ENCODE measurements at regions not wholly inside any gene's neighbourhood (a gene's known extent, or its start where the extent isn't known, plus 50 kb on each side); places are given as distances from the start of the nearest gene placed in this dataset.
A peak's percentile ranks its signal among the peaks of the same experiment; 100 is the strongest.

DNA sequence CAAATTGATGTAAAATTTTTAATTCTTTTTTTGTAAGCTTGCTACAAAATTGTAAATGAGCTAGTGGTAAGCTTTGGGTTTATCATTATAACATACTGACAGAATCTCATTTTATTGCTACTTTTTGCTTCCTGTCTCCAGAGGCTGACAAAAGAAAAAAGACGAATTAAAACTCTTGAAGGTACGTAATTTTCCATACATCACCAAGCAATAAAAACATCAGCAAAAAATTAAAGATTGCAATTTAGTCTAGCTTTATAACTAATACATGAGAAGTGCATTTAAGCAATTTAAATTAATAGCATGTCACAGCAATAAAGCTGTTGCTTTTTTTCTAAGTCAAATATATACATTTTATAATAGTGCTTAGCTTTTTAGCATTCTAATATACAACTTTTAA, 94.6 kb upstream of the SNTG2 start:
- no peak for DNase-seq (ENCODE audit: low read depth)
- in situ Hi-C loops (cut with HindIII; ENCODE audit: low sequenced_read_pairs): no loop called here
- no peak overlapping the region for H3K4me3 ChIP-seq (ENCODE audit: low read depth, low read length)
- TF ChIP-seq, protein P1, sequence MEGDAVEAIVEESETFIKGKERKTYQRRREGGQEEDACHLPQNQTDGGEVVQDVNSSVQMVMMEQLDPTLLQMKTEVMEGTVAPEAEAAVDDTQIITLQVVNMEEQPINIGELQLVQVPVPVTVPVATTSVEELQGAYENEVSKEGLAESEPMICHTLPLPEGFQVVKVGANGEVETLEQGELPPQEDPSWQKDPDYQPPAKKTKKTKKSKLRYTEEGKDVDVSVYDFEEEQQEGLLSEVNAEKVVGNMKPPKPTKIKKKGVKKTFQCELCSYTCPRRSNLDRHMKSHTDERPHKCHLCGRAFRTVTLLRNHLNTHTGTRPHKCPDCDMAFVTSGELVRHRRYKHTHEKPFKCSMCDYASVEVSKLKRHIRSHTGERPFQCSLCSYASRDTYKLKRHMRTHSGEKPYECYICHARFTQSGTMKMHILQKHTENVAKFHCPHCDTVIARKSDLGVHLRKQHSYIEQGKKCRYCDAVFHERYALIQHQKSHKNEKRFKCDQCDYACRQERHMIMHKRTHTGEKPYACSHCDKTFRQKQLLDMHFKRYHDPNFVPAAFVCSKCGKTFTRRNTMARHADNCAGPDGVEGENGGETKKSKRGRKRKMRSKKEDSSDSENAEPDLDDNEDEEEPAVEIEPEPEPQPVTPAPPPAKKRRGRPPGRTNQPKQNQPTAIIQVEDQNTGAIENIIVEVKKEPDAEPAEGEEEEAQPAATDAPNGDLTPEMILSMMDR (IDR thresholded peaks at IDR 0.05; ENCODE audit: low read depth, low read length, missing control alignments): no peak

DNA sequence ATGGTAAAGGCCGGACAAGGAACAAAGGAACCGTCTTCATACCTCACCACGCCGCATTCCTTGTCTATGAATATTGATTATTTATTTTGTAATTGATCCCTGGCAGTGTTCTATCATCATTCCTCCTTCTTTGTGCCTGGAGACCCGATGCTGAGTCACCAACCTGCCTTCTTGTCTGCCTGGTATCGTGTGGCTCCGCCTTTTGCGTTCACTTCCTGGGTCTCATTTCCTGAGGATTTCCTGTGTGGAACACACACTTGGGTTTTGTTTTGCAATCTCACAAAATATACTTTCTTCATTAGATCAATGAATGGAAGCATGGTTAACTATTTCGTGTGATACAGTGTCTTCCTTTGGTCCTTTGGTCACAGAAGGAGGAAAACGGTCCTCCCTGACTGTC, 95.5 kb upstream of the SNTG2 start:
- in situ Hi-C loops (cut with HindIII; ENCODE audit: low sequenced_read_pairs): no loop called here
- no peak overlapping the region for H3K4me3 ChIP-seq (ENCODE audit: low read depth, low read length)
- TF ChIP-seq, protein P1 (IDR thresholded peaks at IDR 0.05; ENCODE audit: low read depth, low read length, missing control alignments): no peak
- DNase-seq (ENCODE audit: low read depth): no peak

DNA sequence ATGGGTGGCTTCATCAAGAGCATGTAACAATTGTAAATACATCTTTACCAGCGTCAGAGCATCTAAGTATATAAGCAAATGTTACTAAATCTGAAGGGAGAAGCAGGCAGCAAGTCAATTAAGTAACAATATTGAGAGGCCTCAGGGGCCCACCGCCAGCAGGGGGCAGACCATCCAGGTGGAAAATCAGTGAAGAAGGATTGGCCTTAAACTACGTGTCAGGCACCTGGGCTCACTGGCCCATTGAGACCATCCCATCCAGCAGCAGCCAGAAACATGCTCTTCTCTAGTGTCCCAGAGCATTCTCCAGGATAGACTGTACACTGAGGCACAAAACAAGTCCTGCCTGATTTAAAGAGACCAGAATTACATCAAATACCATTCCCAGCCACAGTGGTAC, 96.2 kb upstream of the SNTG2 start:
- H3K4me3 ChIP-seq (ENCODE audit: low read depth, low read length): no peak overlapping the region
- DNase-seq (ENCODE audit: low read depth): no peak
- in situ Hi-C loops (cut with HindIII; ENCODE audit: low sequenced_read_pairs): no loop called here
- TF ChIP-seq, protein P1 (IDR thresholded peaks at IDR 0.05; ENCODE audit: low read depth, low read length, missing control alignments): peak; percentile 36

DNA sequence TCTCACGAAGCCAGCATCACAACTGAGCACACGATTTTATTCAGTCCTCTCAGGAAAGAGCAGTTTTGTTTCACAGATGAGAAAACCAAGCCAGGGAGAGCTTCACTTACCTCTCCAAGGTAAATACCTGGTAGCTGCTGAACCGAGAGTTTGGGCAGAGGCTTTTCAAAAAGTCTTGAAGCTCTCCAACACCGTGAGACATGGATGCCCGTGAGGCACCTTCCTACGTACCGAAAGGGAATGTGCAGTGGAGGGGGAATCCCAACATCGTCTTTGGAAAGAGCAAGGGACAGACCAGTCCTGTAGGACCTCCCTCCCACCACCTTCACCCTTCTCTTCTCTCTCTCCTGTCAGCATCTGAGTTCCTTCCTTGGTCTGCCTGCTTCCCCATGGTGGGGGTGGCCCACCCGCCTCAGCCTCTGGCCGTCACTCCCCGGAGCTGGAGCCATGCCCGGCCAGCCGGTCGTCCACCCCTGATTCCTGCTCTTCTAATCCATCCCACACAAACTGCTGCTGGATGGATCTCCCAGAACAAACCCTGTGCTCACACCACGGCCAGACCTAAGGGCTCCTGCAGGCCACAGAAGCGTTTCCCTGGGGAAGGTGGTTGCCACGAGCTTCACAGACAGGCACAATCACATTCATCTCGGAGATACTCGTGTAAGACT, 97.3 kb upstream of the SNTG2 start:
- no peak for DNase-seq (ENCODE audit: low read depth)
- no peak overlapping the region for H3K4me3 ChIP-seq (ENCODE audit: low read depth, low read length)
- in situ Hi-C loops (cut with HindIII; ENCODE audit: low sequenced_read_pairs): no loop called here
- TF ChIP-seq, protein P1 (IDR thresholded peaks at IDR 0.05; ENCODE audit: low read depth, low read length, missing control alignments): no peak

DNA sequence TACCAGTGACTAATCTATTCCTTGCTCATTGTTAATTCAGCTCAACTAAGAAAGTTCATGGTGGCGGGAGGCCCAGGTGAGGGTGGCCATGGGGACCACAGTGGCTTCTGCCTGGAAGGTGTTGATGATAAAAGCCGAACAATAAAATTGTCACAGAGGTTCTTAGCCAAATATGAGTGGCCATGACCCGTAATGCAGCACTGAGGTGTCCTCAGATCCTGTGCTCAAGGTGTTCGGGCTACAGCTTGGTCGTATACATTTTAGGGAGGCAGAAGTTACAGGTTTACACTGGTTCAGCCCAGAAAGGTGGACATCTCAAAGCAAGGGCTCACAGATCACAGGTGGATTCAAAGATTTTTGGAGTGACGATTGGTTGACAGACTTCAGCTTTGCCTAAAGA, 98.5 kb upstream of the SNTG2 start:
- no peak overlapping the region for H3K4me3 ChIP-seq (ENCODE audit: low read depth, low read length)
- in situ Hi-C loops (cut with HindIII; ENCODE audit: low sequenced_read_pairs): no loop called here
- DNase-seq (ENCODE audit: low read depth): no peak
- TF ChIP-seq, protein P1 (IDR thresholded peaks at IDR 0.05; ENCODE audit: low read depth, low read length, missing control alignments): no peak

DNA sequence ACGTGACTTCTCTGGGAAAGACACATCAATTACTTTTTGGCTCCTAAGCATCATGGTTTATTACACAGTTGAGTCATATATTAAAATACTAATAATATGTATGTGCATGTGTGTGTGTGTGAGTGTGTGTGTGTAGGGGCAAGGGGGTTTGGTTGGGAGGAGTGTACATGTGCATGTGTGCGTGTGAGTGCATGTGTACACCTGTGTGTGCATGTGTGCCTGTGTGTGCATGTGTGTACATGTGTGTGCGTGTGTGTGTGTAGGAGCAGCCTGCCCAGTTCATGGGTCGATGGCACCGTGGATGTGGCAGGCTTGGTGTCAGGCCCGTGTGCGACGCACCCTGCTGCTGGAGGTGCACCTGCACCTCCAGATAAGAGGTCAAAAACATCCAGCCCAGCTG, 99.0 kb upstream of the SNTG2 start:
- H3K4me3 ChIP-seq (ENCODE audit: low read depth, low read length): no peak overlapping the region
- in situ Hi-C loops (cut with HindIII; ENCODE audit: low sequenced_read_pairs): no loop called here
- TF ChIP-seq, protein P1 (IDR thresholded peaks at IDR 0.05; ENCODE audit: low read depth, low read length, missing control alignments): no peak
- no peak for DNase-seq (ENCODE audit: low read depth)

Measured in astrocyte of the cerebellum (primary cell).